Endothelial cell (in vitro differentiated cells): ENCODE measurements at regions not wholly inside any gene's neighbourhood (a gene's known extent, or its start where the extent isn't known, plus 50 kb on each side); places are given as distances from the start of the nearest gene placed in this dataset.

Experiments
- DNase-seq: peaks from one replicate; pipeline ENCODE4 v3.0.0; 2021; ENCODE audit warnings: low spot score
- H3K27ac Mint-ChIP-seq: one replicate; pipeline ENCODE4 v1.8.0; 2021; ENCODE audit warnings: mixed read lengths, inconsistent platforms; ENCODE audit not compliant: unreplicated experiment
- H3K27me3 Mint-ChIP-seq: one replicate; pipeline ENCODE4 v1.8.0; 2021; ENCODE audit warnings: mild to moderate bottlenecking, moderate library complexity, mixed read lengths, inconsistent platforms; ENCODE audit not compliant: unreplicated experiment
- H3K36me3 Mint-ChIP-seq: one replicate; pipeline ENCODE4 v1.8.0; 2021; ENCODE audit warnings: mild to moderate bottlenecking, low read depth, mixed read lengths, inconsistent platforms; ENCODE audit not compliant: unreplicated experiment
- H3K4me1 Mint-ChIP-seq: one replicate; pipeline ENCODE4 v1.8.0; 2021; ENCODE audit warnings: mild to moderate bottlenecking, mixed read lengths, inconsistent platforms; ENCODE audit not compliant: unreplicated experiment
- H3K4me3 Mint-ChIP-seq: one replicate; pipeline ENCODE4 v1.8.0; 2021; ENCODE audit warnings: mild to moderate bottlenecking, mixed read lengths, inconsistent platforms; ENCODE audit not compliant: unreplicated experiment
- H3K9me3 Mint-ChIP-seq: one replicate; pipeline ENCODE4 v1.8.0; 2021; ENCODE audit warnings: mixed read lengths, inconsistent platforms; ENCODE audit not compliant: unreplicated experiment
- CTCF ChIP-seq: fragments of 200-600 bp; sonication (generic); IDR thresholded peaks from one replicate; pipeline ENCODE4 v1.5.0; 2021; ENCODE audit warnings: antibody characterized with exemption; ENCODE audit not compliant: unreplicated experiment

DNA sequence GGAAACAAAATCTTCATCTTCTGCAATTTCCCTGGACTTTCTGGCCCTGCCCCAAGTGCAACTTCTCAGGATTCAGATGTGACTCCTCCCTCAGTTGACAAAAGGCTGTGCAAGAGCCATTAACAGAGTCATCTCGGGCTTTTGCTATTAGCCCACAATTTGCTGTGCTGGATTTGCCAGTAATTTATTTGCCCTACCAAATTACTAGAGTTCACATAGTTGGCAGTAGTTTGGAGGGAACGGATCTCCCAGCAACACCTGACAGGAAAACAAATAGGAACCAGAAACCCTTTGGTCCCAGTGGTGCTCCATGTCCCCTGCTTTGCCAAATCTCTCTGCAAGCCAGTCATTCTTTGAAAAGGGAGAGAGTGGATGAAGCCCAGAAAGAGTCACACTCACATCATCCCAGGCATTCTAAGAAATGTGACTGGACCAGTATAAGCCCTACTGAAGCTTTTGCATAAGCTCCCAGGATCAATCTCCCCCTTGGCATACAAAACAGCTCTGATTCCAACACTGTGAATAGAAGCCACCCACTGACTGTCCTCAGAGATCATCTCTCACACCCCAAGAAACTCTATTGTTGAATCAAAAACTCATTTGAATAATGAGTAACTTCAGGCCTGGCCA lies 350.1 kb upstream of the NBEA start:
- Mint-ChIP-seq H3K27ac (no peak overlapping the region), H3K4me1 (no peaks in the 10 kb centered on the region), H3K9me3 (no peaks in the 10 kb centered on the region), H3K27me3 (no peaks in the 10 kb centered on the region), H3K4me3 (no peak overlapping the region), H3K36me3 (no peaks in the 10 kb centered on the region)
- no peak for TF ChIP-seq CTCF
- no peak for DNase-seq

DNA sequence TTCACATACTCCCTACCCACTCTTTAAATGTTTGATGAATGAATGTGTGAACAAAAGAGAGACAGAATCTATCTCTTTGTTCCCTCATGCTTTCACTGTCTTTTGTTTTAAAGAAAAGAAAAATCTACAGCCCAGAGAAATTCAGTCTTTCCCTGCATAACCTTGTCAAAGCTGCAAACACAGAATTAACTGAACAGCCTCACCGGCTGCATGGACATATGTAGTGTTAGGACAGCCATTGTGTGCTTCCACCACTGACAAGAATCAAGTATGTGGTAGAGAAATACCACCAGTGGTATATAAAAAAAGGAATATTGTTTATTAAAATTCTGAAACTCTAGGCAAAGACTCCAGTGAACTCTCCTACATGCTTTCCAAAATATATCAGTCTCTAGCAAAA lies 348.4 kb upstream of the NBEA start:
- Mint-ChIP-seq H3K27ac (no peak overlapping the region), H3K27me3 (no peaks in the 10 kb centered on the region), H3K36me3 (no peaks in the 10 kb centered on the region), H3K4me1 (no peaks in the 10 kb centered on the region), H3K4me3 (no peak overlapping the region), H3K9me3 (no peaks in the 10 kb centered on the region)
- no peak for DNase-seq
- no peak for TF ChIP-seq CTCF

- Mint-ChIP-seq H3K27ac (no peak overlapping the region), H3K36me3 (no peaks in the 10 kb centered on the region), H3K4me3 (no peak overlapping the region), H3K27me3 (no peaks in the 10 kb centered on the region), H3K9me3 (no peaks in the 10 kb centered on the region), H3K4me1 (no peaks in the 10 kb centered on the region)
- no peak for DNase-seq
- TF ChIP-seq CTCF = no peak
Measured at GRCh38 chr13:34594507-34594906, 347.6 kb upstream of the NBEA start.

DNA sequence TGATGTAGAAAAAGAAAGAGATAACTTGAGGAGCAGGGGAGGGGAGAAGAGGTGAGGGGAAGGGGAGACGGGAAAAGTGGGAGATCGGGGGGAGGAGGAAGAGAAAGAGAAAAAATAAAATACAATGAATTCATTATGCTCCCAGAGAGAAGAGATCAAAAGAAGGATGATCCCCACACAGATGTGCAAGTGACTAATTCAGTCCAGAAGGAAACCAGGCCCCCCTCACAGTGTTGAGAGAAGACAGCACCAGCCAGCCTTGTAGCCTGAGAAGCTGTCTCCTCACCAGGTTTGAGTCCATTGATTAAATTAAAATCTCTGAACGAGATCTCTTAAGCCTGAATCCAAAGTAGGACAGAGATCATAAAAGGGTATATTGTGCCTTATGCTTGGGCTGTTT lies 333.7 kb upstream of the NBEA start:
- no peak for DNase-seq
- Mint-ChIP-seq H3K27ac (no peak overlapping the region), H3K36me3 (peaks cover 5% of the 10 kb centered on the region), H3K9me3 (no peaks in the 10 kb centered on the region), H3K27me3 (no peaks in the 10 kb centered on the region), H3K4me3 (no peak overlapping the region), H3K4me1 (peaks cover 15% of the 10 kb centered on the region)
- no peak for TF ChIP-seq CTCF

DNA sequence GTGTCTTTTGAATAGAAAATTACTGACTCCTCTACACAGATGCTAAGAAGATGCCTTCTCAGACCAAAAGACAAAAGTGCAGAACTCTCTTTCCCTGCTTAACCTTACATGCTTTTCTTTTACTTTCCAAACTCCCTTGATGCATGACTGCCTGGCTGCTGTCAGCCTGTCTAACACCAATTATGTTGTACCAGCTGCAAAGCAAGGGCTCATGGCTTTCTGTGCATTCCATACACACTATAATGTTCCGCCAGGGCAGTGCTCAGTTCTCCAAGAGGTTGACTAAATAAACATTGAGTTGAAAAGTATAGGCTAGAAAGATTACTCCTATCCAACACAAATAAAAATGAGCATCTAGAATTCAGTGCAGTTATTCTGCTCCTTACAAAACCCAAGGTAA lies 330.4 kb upstream of the NBEA start:
- H3K27me3 Mint-ChIP-seq = no peaks in the 10 kb centered on the region
- no peak overlapping the region for H3K27ac Mint-ChIP-seq
- peaks cover 2% of the 10 kb centered on the region for H3K4me1 Mint-ChIP-seq
- no peak overlapping the region for H3K4me3 Mint-ChIP-seq
- DNase-seq = no peak
- TF ChIP-seq CTCF = no peak
- peaks cover under 1% of the 10 kb centered on the region for H3K36me3 Mint-ChIP-seq
- no peaks in the 10 kb centered on the region for H3K9me3 Mint-ChIP-seq
